GM23248 (cell line): ENCODE measurements at regions not wholly inside any gene's neighbourhood (a gene's known extent, or its start where the extent isn't known, plus 50 kb on each side); places are given as distances from the start of the nearest gene placed in this dataset.

ENCODE experiments used
- DNase-seq: peaks from one replicate; pipeline ENCODE4 v3.0.0-alpha.2; 2015
- H2AFZ ChIP-seq: fragments of 200-600 bp; sonication (generic); 2 replicates; pipeline ENCODE4 v1.6.1; 2016; ENCODE audit warnings: antibody characterized with exemption
- H3F3A ChIP-seq: fragments of 200-600 bp; sonication (generic); 2 replicates; pipeline ENCODE4 v1.6.1; 2016; ENCODE audit warnings: mild to moderate bottlenecking, antibody characterized with exemption, mixed run types; ENCODE audit not compliant: insufficient read depth
- H3K27ac ChIP-seq: fragments of 200-600 bp; sonication (generic); 2 replicates; pipeline ENCODE4 v1.5.1; 2016; ENCODE audit warnings: mild to moderate bottlenecking
- H3K27me3 ChIP-seq: fragments of 200-600 bp; sonication (generic); replicated peaks from 2 replicates; pipeline ENCODE4 v1.6.1; 2016; ENCODE audit warnings: mild to moderate bottlenecking; ENCODE audit not compliant: insufficient read depth
- H3K36me3 ChIP-seq: fragments of 200-600 bp; sonication (generic); 2 replicates; pipeline ENCODE4 v1.6.1; 2016; ENCODE audit warnings: low read depth, mild to moderate bottlenecking
- H3K4me1 ChIP-seq: fragments of 200-600 bp; sonication (generic); 2 replicates; pipeline ENCODE4 v1.6.1; 2016; ENCODE audit warnings: mild to moderate bottlenecking; ENCODE audit not compliant: insufficient read depth
- H3K4me2 ChIP-seq: fragments of 200-600 bp; sonication (generic); one replicate; pipeline ENCODE4 v1.6.1; 2016; ENCODE audit warnings: mild to moderate bottlenecking; ENCODE audit not compliant: unreplicated experiment
- H3K4me3 ChIP-seq: fragments of 200-600 bp; sonication (generic); 2 replicates; pipeline ENCODE4 v1.5.1; 2016; ENCODE audit warnings: mild to moderate bottlenecking
- H3K79me2 ChIP-seq: fragments of 200-600 bp; sonication (generic); 2 replicates; pipeline ENCODE4 v1.6.1; 2016; ENCODE audit warnings: mild to moderate bottlenecking; ENCODE audit not compliant: insufficient read depth
- H3K9ac ChIP-seq: fragments of 200-600 bp; sonication (generic); 2 replicates; pipeline ENCODE4 v1.6.1; 2016; ENCODE audit warnings: mild to moderate bottlenecking
- H3K9me2 ChIP-seq: fragments of 200-600 bp; sonication (generic); 2 replicates; pipeline ENCODE4 v1.6.1; 2016; ENCODE audit warnings: mixed run types, mild to moderate bottlenecking, moderate library complexity; ENCODE audit not compliant: insufficient read depth
- H3K9me3 ChIP-seq: fragments of 200-600 bp; sonication (generic); one replicate; pipeline ENCODE4 v1.6.1; 2017; ENCODE audit warnings: low read depth
- H4K20me1 ChIP-seq: fragments of 200-600 bp; sonication (generic); 2 replicates; pipeline ENCODE4 v1.6.0; 2016; ENCODE audit not compliant: insufficient read depth
- EZH2 ChIP-seq: fragments of 200-600 bp; sonication (generic); IDR thresholded peaks from 2 replicates; pipeline ENCODE4 v1.6.1; 2018; ENCODE audit warnings: antibody characterized with exemption, mild to moderate bottlenecking; ENCODE audit not compliant: insufficient read depth, poor library complexity, severe bottlenecking
- EZH2phosphoT487 ChIP-seq: fragments of 200-600 bp; sonication (generic); IDR thresholded peaks from 2 replicates; pipeline ENCODE4 v1.6.1; 2018; ENCODE audit warnings: antibody characterized with exemption, moderate library complexity, mild to moderate bottlenecking, low read depth; ENCODE audit not compliant: insufficient read depth
- WGBS, 2 experiments: methylation state at CpG; one replicate each; pipeline ENCODE4 v1.1.6; 2015 to 2017; ENCODE audit warnings: low lambda C conversion rate in 2 of 2, low coverage in 1 of 2; ENCODE audit errors: missing lambda C conversion rate in 2 of 2; 5-methylcytosine and 5-hydroxymethylcytosine counted together
- in situ Hi-C: fragments of 300-500 bp; cut with MboI; formaldehyde crosslinking; loops from 2 replicates; pipeline ENCODE4 v1.15.0; 2020

DNA sequence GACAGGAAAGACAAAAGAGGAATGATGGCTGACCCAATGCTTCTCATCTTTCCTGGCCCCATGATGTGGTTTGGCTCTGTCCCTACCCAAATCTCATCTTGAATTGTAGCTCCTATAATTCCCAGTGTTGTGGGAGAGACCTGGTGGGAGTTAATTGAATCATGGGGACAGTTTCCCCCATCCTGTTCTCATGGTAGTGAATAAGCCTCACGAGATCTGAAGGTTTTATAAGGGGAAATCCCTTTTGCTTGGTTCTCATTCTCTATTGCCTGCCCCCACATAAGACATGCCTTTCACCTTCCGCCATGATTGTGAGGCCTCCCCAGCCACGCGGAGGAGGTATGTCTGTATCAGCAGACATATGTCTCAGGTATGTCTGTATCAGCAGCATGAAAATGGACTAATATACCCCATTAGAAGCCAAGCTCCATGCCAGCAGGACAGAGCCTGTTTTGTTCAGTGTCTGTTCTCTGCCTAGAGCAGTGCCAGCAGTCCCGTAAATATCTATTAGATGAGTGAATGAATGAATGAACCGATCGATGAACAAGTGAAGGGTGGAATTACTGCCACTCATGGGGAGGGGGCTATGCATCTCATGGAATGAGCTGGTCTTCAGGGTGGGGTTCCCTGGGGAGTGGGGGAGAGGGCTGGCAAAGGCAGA, 304.4 kb downstream of the SOX9 start:
- Histone ChIP-seq H3K9ac (no peak overlapping the region), H3K79me2 (no peaks in the 10 kb centered on the region), H3K9me3 (no peaks in the 10 kb centered on the region), H3K4me2 (no peak overlapping the region), H4K20me1 (no peaks in the 10 kb centered on the region), H3K4me1 (peaks cover 33% of the 10 kb centered on the region), H3F3A (0 out of 2 replicates have a peak, but pooled peaks cover 14% of the 10 kb centered on the region), H3K27me3 (no peaks in the 10 kb centered on the region), H3K36me3 (no peaks in the 10 kb centered on the region), H3K4me3 (no peak overlapping the region), H3K27ac (no peak overlapping the region), H2AFZ (no peak overlapping the region), H3K9me2 (no peaks in the 10 kb centered on the region)
- no peak for DNase-seq
- TF ChIP-seq EZH2 (no peak), EZH2phosphoT487 (no peak)
- in situ Hi-C loops = no loop called here
- 95 to 97% methylated on average over 7 of the region's 7 CpGs for WGBS, 2 experiments

DNA sequence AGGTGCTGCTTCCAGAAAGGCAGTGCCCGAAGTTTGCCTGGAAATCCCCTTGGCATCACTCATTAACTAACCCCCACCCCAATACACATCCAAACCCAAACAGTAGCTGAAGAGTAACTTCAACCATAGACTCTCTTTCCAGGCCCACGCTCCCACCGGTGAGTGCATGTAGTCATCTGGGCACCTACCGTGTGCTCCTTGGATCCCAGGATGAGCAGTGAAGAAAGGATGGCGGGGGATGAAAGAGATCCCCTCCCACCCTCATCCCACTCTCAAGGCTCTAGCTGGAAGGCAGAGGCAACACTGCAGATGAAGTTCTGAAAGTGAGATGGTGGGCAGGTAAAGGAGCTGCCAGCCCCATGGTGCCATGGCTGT, 305.0 kb downstream of the SOX9 start:
- no peak overlapping the region for H3K4me3 ChIP-seq
- no peaks in the 10 kb centered on the region for H3K9me2 ChIP-seq
- H3K79me2 ChIP-seq = peaks cover under 1% of the 10 kb centered on the region
- no peaks in the 10 kb centered on the region for H3K9me3 ChIP-seq
- H3K27me3 ChIP-seq = no peaks in the 10 kb centered on the region
- 0 out of 2 replicates have a peak, but pooled peaks cover 14% of the 10 kb centered on the region for H3F3A ChIP-seq
- peaks cover 30% of the 10 kb centered on the region for H3K4me1 ChIP-seq
- no peaks in the 10 kb centered on the region for H3K36me3 ChIP-seq
- no peak overlapping the region for H3K27ac ChIP-seq
- DNase-seq = no peak
- H4K20me1 ChIP-seq = no peaks in the 10 kb centered on the region
- H2AFZ ChIP-seq = no peak overlapping the region
- WGBS, 2 experiments = 85 to 88% methylated on average over 5 of the region's 5 CpGs
- in situ Hi-C loops = no loop called here
- no peak overlapping the region for H3K4me2 ChIP-seq
- H3K9ac ChIP-seq = no peak overlapping the region
- TF ChIP-seq EZH2phosphoT487 (no peak), EZH2 (no peak)

DNA sequence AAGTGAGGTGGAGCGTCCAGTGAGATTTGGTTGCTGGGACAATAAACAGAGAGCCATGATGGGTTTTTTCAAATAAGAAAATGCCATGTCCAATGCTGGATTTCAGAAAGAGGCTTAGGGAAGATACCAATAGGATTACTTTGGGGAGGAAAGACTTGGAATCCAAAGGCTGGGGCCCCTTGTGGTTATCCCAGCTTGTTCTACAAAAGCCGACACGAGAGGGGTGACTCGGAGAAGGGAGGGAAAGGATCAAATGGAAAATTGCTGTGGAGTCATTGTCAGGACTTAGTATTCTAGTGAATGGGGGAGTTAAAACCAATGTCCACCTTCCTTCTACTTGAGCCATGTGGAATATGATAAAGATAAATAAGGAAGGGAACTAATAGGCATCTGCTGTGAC, 305.5 kb downstream of the SOX9 start:
- Histone ChIP-seq H3K4me1 (peaks cover 24% of the 10 kb centered on the region), H3K79me2 (peaks cover 6% of the 10 kb centered on the region), H3K9me2 (no peaks in the 10 kb centered on the region), H3K9ac (no peak overlapping the region), H4K20me1 (no peaks in the 10 kb centered on the region), H3K4me3 (no peak overlapping the region), H3K27me3 (no peaks in the 10 kb centered on the region), H3K27ac (no peak overlapping the region), H3K36me3 (no peaks in the 10 kb centered on the region), H2AFZ (no peak overlapping the region), H3K9me3 (no peaks in the 10 kb centered on the region), H3K4me2 (no peak overlapping the region), H3F3A (0 out of 2 replicates have a peak, but pooled peaks cover 14% of the 10 kb centered on the region)
- no peak for TF ChIP-seq EZH2phosphoT487
- no peak for TF ChIP-seq EZH2
- WGBS, 2 experiments = 79 to 84% methylated on average over 4 of the region's 4 CpGs
- in situ Hi-C loops = no loop called here
- no peak for DNase-seq

DNA sequence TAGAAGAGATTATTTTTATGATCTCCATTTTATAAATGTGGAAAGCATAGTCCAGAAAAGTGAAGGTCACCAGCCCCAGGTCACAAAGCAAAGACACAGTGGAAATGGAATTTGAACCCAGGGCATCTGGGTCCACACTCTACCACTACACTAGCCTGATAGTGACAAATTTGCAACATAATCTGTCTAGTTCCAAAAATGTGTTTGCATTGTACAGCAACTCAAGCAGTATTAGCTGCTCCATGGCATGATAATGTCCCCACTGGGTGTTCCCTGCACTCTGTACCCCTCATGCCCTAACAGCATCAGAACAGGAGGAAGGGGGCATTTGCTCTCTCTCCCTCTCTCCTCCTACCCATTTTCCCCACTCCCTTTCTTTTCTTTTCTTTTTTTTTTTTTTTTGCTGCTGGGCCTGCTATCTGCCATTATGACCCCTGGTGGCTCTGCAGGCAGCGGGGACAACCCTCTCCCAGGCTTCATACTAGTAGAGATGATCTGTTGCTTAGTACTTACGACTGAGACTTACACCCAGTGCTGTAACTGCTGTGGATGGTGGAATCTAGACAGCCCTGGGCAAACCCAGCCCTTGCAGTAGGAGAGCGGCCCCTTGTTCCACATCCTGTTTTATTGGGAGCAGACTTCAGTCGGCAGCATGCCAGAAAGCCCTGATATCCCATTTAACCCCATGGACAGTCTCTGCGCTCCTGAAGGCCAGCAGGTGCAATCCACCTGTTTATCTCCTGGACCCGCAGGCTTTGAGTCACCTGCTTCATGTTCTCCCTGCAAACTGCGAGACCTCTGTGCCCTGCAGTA, 306.3 kb downstream of the SOX9 start:
- Histone ChIP-seq H3K4me1 (peaks cover 22% of the 10 kb centered on the region), H3K27me3 (no peaks in the 10 kb centered on the region), H3K27ac (no peak overlapping the region), H3K79me2 (peaks cover 14% of the 10 kb centered on the region), H3K9me2 (no peaks in the 10 kb centered on the region), H3K4me3 (no peak overlapping the region), H3K9me3 (no peaks in the 10 kb centered on the region), H3K36me3 (no peaks in the 10 kb centered on the region), H4K20me1 (no peaks in the 10 kb centered on the region), H2AFZ (no peak overlapping the region), H3K9ac (no peak overlapping the region), H3K4me2 (no peak overlapping the region), H3F3A (0 out of 2 replicates have a peak, but pooled peaks cover 9% of the 10 kb centered on the region)
- in situ Hi-C loops = no loop called here
- 69 to 70% methylated on average over 7 of the region's 7 CpGs for WGBS, 2 experiments
- DNase-seq = no peak
- no peak for TF ChIP-seq EZH2phosphoT487
- no peak for TF ChIP-seq EZH2
